ENCODE measurements at regions not wholly inside any gene's neighbourhood (a gene's known extent, or its start where the extent isn't known, plus 50 kb on each side); places are given as distances from the start of the nearest gene placed in this dataset.
"Not testable (repeated sequence)": the region's sequence is repeated elsewhere in the genome, so short reads cannot be mapped to it uniquely, and the experiment has no call there.

DNA sequence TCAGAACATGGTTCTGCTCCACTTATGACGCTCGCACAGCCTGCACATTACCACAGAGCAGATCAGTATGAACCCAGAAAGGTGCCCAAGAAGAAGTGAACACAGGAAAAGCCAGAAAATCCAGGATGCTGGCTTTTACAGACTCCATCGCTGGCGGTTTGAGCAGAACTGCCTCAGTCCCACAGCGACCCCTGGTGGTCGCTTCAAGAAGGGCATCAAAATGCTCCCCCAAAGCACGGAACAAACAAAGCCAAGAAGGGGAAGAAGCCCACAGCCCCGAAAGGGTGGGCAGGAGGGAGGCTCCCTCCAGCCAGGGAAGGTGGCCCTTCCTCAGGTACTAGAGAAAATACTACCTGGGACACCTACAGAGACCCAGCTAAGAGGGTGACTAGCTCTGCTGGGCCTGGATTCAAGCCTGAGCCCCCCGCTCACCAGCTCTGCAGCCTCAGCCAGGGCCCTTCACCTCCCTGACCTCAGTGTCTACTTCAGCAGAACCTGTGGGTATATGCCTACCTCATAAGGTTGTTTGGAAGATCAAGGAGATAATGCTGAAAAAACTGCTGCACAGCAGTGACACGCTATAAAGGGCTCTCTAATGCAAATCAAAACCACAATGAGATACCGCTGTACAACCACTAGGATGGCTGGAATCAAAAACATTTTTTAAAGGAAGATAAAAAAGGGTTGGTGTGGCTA is 98.1 kb downstream of the NCOR2 start:
- Mint-ChIP-seq H3K27ac (no peak overlapping the region), H3K27me3 (no peaks in the 10 kb centered on the region), H3K9me3 (peaks cover 12% of the 10 kb centered on the region), H3K36me3 (peaks cover 63% of the 10 kb centered on the region), H3K4me3 (no peak overlapping the region), H3K4me1 (ENCODE audit: unreplicated experiment) (peaks cover 7% of the 10 kb centered on the region)
- TF ChIP-seq, protein P1, sequence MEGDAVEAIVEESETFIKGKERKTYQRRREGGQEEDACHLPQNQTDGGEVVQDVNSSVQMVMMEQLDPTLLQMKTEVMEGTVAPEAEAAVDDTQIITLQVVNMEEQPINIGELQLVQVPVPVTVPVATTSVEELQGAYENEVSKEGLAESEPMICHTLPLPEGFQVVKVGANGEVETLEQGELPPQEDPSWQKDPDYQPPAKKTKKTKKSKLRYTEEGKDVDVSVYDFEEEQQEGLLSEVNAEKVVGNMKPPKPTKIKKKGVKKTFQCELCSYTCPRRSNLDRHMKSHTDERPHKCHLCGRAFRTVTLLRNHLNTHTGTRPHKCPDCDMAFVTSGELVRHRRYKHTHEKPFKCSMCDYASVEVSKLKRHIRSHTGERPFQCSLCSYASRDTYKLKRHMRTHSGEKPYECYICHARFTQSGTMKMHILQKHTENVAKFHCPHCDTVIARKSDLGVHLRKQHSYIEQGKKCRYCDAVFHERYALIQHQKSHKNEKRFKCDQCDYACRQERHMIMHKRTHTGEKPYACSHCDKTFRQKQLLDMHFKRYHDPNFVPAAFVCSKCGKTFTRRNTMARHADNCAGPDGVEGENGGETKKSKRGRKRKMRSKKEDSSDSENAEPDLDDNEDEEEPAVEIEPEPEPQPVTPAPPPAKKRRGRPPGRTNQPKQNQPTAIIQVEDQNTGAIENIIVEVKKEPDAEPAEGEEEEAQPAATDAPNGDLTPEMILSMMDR (conservative IDR thresholded peaks at IDR 0.05), result peak; percentile 77
- no peak for DNase-seq (ENCODE audit: extremely low spot score, unreplicated experiment)

DNA sequence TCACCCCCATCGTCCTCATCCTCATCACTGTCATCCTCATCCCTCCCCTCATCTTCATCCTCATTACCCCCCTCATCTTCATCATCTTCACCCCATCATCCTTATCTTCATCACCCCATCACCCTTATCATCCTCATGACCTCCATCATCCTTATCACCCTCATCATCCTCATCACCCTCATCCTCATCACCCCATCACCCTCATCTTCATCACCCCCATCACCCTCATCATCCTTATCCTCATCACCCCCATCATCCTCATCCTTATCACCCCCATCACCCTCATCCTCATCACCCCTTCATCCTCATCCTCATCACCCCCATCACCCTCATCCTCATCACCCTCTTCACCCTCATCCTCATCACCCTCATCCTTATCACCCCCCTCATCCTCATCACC is 99.9 kb downstream of the NCOR2 start:
- H3K36me3 Mint-ChIP-seq, result peaks cover 58% of the 10 kb centered on the region

DNA sequence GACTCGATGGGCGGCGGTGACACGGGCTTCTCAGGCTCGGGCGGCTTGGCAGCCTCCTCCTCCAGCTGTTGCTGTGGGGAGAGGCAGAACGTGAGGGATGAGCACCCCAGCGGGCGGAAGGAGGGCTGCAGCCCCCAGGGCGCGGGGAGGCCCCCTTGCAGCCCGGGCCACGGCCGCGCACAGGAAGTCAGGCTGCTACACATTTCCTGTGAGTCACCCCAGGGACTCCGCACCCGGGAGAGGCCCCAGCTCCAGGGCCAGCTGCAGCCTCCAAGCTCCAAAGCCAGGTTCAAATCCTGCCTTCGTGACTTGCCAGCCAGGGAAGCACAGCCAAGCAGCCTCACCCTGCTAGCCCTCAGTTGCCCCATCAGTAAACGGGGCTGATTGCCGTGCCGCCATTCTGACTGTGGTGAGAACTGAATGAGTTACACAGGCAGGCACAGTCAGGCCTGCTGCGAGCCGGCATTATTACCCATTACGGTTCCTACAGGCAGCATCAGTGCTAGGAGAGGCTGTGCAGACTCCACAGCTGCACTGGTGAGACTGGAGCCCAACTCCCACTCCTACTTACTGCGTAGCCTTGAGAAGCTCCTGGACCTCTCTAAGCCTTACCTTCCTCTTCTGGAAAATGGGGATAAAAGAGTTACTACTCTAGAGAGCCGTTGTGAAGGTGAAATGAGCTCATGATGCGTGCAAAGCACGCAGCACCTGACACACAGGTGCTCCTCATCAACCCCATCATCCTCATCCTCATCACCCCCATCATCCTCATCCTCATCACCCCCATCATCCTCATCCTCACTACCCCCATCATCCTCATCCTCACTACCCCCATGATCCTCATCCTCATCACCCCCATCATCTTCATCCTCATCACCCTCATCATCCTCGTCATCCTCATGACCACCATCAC is 100.9 kb downstream of the NCOR2 start:
- no peak for DNase-seq (ENCODE audit: extremely low spot score, unreplicated experiment)
- Mint-ChIP-seq H3K4me3 (no peak overlapping the region), H3K4me1 (ENCODE audit: unreplicated experiment) (peaks cover 25% of the 10 kb centered on the region), H3K36me3 (peaks cover 56% of the 10 kb centered on the region), H3K27ac (peak overlapping the region; percentile 29), H3K9me3 (peaks cover 5% of the 10 kb centered on the region), H3K27me3 (no peaks in the 10 kb centered on the region)
- TF ChIP-seq, protein P1 (conservative IDR thresholded peaks at IDR 0.05), result no peak

More for the DNA sequence above, 99.9 kb downstream of the NCOR2 start:
- not testable (repeated sequence) for H3K9me3 Mint-ChIP-seq; H3K27me3 Mint-ChIP-seq; H3K27ac Mint-ChIP-seq; H3K4me3 Mint-ChIP-seq; DNase-seq (ENCODE audit: extremely low spot score, unreplicated experiment)
- peaks cover 25% of the 10 kb centered on the region for H3K4me1 Mint-ChIP-seq (ENCODE audit: unreplicated experiment)

DNA sequence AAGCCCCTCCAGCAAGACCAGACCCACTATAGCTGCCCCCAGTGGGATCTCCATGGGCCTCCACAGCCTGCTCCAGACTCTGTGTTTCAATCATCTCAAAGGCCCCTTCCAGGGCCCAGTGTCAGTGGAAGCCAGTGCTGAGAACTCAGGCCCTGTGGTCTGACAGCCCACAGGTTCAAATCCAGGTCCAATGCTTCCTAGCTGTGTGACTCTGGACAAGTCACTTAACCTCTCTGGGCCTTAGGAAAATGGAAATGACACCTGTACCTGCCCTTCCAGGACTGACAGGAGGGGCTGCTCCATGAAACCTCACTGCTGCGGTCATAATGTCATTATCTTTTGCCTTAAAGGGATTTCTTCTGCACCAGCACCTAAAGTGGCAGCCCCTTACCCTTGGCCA is 101.9 kb downstream of the NCOR2 start:
- Mint-ChIP-seq H3K4me3 (no peak overlapping the region), H3K27me3 (no peaks in the 10 kb centered on the region), H3K27ac (no peak overlapping the region), H3K4me1 (ENCODE audit: unreplicated experiment) (peaks cover 25% of the 10 kb centered on the region), H3K9me3 (peaks cover 4% of the 10 kb centered on the region), H3K36me3 (peaks cover 49% of the 10 kb centered on the region)
- TF ChIP-seq, protein P1 (conservative IDR thresholded peaks at IDR 0.05), result no peak
- no peak for DNase-seq (ENCODE audit: extremely low spot score, unreplicated experiment)

DNA sequence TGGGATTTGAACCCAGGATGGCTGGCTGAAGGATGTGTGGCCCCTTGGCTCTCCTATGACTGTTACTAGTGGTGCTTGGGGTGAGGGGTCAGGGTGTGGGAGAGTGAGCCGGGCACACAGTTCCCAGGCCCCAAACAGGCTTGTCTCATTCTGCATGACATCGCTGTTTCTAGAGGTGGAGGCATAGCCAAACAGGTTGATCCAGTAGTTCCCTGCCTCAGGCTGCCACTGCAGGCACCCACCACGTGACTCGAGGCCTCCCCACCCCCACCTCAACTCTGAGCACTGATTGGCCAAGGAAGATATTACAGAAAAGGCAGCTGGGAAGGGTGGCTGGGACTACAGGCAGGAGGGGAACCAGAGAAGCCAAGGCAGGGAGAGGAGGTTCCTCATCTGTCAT is 102.6 kb downstream of the NCOR2 start:
- TF ChIP-seq, protein P1 (conservative IDR thresholded peaks at IDR 0.05), result no peak
- Mint-ChIP-seq H3K4me3 (no peak overlapping the region), H3K4me1 (ENCODE audit: unreplicated experiment) (peaks cover 25% of the 10 kb centered on the region), H3K36me3 (peaks cover 47% of the 10 kb centered on the region), H3K9me3 (no peaks in the 10 kb centered on the region), H3K27ac (no peak overlapping the region), H3K27me3 (no peaks in the 10 kb centered on the region)
- DNase-seq (ENCODE audit: extremely low spot score, unreplicated experiment), result no peak

DNA sequence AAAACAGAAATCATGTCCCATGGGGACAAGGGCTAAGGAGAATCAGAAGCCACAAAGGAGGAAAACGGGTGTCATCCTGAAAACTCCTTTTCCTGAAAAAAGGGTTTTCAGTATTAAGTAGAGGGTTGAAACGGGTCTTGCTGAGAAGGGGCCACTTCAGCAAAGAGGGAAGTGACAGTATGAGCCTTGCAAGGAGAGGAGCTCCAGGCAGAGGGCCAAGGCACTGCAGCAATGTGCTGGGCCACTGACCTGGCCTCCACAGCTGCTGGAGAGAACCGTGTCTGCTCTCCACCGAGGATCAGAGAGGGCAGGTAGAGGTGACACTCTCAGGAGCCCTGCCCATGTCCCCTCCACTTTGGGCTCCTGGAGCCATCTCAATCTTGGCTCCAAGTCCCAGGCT is 103.3 kb downstream of the NCOR2 start:
- no peak for DNase-seq (ENCODE audit: extremely low spot score, unreplicated experiment)
- Mint-ChIP-seq H3K27me3 (no peaks in the 10 kb centered on the region), H3K36me3 (peaks cover 42% of the 10 kb centered on the region), H3K4me1 (ENCODE audit: unreplicated experiment) (peaks cover 28% of the 10 kb centered on the region), H3K27ac (no peak overlapping the region), H3K9me3 (no peaks in the 10 kb centered on the region), H3K4me3 (no peak overlapping the region)
- TF ChIP-seq, protein P1 (conservative IDR thresholded peaks at IDR 0.05), result no peak
